ENCODE measurements at regions not wholly inside any gene's neighbourhood (a gene's known extent, or its start where the extent isn't known, plus 50 kb on each side); places are given as distances from the start of the nearest gene placed in this dataset.

DNA sequence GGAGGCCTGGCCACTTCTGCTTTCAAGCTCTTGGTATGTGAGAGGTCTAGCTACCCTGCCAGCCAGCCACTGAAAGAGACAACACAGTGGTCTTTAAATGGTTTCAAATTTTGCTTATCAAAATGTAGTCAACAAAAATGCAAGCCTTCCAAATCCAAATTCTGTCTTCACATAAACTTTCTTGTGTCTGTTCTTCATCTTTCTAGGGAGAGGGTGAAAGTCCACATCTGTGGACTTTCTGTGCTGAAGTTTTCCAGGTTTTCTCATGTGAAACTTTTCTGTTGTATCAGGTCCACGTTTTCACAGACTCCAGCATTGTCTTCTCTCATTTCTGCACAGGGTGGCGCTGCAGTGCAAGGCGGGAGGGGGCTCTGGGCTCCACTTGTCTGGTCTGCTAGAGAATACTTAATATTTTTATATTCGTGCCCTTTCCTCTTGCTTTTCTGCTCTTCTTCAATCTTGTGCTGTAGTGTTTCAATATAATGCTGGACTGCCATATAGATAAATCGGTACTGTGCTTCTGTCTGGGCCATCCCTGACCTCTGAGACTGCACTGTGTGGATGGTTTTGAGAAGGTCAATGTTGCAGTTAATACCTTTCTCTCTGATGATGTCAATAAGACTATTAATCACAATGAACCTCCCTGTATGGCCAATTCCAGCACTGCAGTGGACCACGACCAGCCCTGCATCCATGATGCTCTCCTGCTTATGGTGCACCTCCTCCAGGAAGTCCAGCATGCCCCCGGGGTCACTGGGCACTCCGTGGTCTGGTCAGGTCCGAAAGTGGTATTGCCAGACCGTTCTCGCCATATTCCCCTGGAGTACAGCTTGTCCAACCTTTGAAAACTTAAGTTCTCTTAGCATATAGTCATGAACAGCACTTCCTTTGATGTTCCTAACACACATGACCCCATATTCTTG, 161.6 kb upstream of the TNFAIP3 start:
- Histone ChIP-seq H3K4me2 (ENCODE audit: low read length) (no peak overlapping the region), H3K27me3 (ENCODE audit: insufficient read depth, low read length, poor library complexity) (no peaks in the 10 kb centered on the region), H3K79me2 (ENCODE audit: control insufficient read depth, insufficient read depth, low read length) (no peaks in the 10 kb centered on the region), H3K18ac (ENCODE audit: low read length) (no peak overlapping the region), H3K4me1 (ENCODE audit: control insufficient read depth, low read depth, low read length) (no peaks in the 10 kb centered on the region), H3K56ac (ENCODE audit: low read length) (no peak overlapping the region), H4K8ac (ENCODE audit: low read depth, low read length) (no peak overlapping the region), H2BK15ac (replicated peaks; ENCODE audit: low read depth) (no peak overlapping the region), H3K79me1 (ENCODE audit: low read length) (no peaks in the 10 kb centered on the region), H3K23ac (ENCODE audit: low read length) (no peak overlapping the region), H2BK5ac (ENCODE audit: low read length) (no peak overlapping the region), H3K4me3 (ENCODE audit: low read length) (no peak overlapping the region), H3K27ac (ENCODE audit: low read depth, low read length) (no peak overlapping the region), H4K5ac (ENCODE audit: low read length) (no peak overlapping the region), H3K9ac (ENCODE audit: low read length) (no peak overlapping the region), H3K36me3 (ENCODE audit: control insufficient read depth, insufficient read depth, low read length) (no peaks in the 10 kb centered on the region), H2AK5ac (ENCODE audit: low read length) (no peak overlapping the region), H2BK120ac (ENCODE audit: low read depth, low read length) (no peak overlapping the region), H3K4ac (ENCODE audit: low read depth, low read length) (no peak overlapping the region)
- WGBS (ENCODE audit: extremely low coverage, insufficient coverage, low lambda C conversion rate): no CpG with 5 or more reads among the region's 11 CpGs
- DNase-seq: peak; percentile 49

DNA sequence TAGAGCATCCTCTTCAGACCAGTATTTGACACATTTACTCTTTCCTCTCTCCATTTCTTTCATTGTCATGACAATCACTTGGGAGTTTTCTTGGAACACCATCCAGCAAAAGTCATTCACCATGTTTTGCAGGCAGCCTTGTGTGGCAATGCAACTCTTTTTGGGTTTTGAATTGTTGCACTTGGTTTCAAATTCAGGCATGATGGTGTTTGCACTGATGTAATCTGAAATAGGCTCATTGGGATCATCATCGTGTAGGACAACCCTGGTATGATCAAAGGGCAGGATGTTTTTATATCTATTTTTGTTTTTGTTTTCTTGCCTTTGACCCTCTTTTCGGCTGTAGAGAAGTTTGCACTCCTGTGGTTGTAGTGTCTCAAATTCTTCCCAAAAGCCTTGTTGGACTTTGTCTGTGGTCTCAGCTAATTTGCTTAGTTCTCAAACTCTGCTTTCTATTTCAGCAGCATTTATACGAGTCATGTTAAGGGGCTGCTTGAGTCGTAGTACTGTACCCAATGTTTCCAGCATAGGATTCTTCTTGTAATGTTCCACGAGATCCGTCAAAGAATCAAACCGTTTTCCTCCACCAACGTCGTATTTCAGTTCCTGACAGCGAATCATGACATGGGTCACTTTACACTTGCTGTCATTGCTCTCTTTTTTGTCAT, 160.8 kb upstream of the TNFAIP3 start:
- no peak overlapping the region for H3K27ac ChIP-seq (ENCODE audit: low read depth, low read length)
- H3K23ac ChIP-seq (ENCODE audit: low read length): no peak overlapping the region
- H4K5ac ChIP-seq (ENCODE audit: low read length): no peak overlapping the region
- no peak overlapping the region for H2BK15ac ChIP-seq (replicated peaks; ENCODE audit: low read depth)
- H3K9ac ChIP-seq (ENCODE audit: low read length): no peak overlapping the region
- H4K8ac ChIP-seq (ENCODE audit: low read depth, low read length): no peak overlapping the region
- H3K79me2 ChIP-seq (ENCODE audit: control insufficient read depth, insufficient read depth, low read length): no peaks in the 10 kb centered on the region
- H3K27me3 ChIP-seq (ENCODE audit: insufficient read depth, low read length, poor library complexity): no peaks in the 10 kb centered on the region
- no CpG with 5 or more reads among the region's 10 CpGs for WGBS (ENCODE audit: extremely low coverage, insufficient coverage, low lambda C conversion rate)
- no peak overlapping the region for H2AK5ac ChIP-seq (ENCODE audit: low read length)
- H3K4me2 ChIP-seq (ENCODE audit: low read length): no peak overlapping the region
- H3K36me3 ChIP-seq (ENCODE audit: control insufficient read depth, insufficient read depth, low read length): no peaks in the 10 kb centered on the region
- H3K18ac ChIP-seq (ENCODE audit: low read length): no peak overlapping the region
- H3K79me1 ChIP-seq (ENCODE audit: low read length): no peaks in the 10 kb centered on the region
- H3K56ac ChIP-seq (ENCODE audit: low read length): no peak overlapping the region
- no peak overlapping the region for H3K4me3 ChIP-seq (ENCODE audit: low read length)
- no peaks in the 10 kb centered on the region for H3K4me1 ChIP-seq (ENCODE audit: control insufficient read depth, low read depth, low read length)
- no peak for DNase-seq
- no peak overlapping the region for H2BK120ac ChIP-seq (ENCODE audit: low read depth, low read length)
- no peak overlapping the region for H3K4ac ChIP-seq (ENCODE audit: low read depth, low read length)
- H2BK5ac ChIP-seq (ENCODE audit: low read length): no peak overlapping the region

DNA sequence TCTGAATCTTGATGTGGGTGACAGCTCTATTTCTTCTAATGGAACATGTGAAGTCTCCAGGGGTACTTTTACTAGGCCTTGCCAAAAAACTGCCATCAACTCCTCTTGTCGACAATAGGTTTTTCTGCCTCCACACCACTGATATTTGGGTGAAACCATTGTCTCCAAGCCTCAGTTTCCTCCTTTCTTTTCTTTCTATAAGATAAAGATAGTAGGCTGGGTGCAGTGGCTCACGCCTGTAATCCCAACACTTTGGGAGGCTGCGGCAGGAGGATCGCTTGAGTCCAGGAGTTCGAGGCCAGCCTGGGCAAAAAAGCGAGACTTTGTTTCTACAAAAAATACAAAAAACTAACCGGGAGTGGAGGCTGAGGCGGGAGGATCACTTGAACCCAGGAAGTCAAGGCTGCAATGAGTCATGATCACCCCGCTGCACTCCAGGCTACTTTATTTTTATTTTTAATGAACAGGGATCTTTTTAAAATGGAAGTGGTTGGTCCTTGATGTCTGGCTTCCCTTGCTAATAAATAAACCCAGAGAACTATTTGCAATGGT, 159.9 kb upstream of the TNFAIP3 start:
- no peaks in the 10 kb centered on the region for H3K79me1 ChIP-seq (ENCODE audit: low read length)
- H4K8ac ChIP-seq (ENCODE audit: low read depth, low read length): no peak overlapping the region
- no peak overlapping the region for H3K4me3 ChIP-seq (ENCODE audit: low read length)
- no peak overlapping the region for H3K9ac ChIP-seq (ENCODE audit: low read length)
- no peak overlapping the region for H2BK5ac ChIP-seq (ENCODE audit: low read length)
- H3K4ac ChIP-seq (ENCODE audit: low read depth, low read length): no peak overlapping the region
- DNase-seq: no peak
- H3K23ac ChIP-seq (ENCODE audit: low read length): no peak overlapping the region
- H3K27ac ChIP-seq (ENCODE audit: low read depth, low read length): no peak overlapping the region
- H3K36me3 ChIP-seq (ENCODE audit: control insufficient read depth, insufficient read depth, low read length): no peaks in the 10 kb centered on the region
- H2AK5ac ChIP-seq (ENCODE audit: low read length): no peak overlapping the region
- no peak overlapping the region for H3K56ac ChIP-seq (ENCODE audit: low read length)
- no peaks in the 10 kb centered on the region for H3K4me1 ChIP-seq (ENCODE audit: control insufficient read depth, low read depth, low read length)
- no peaks in the 10 kb centered on the region for H3K27me3 ChIP-seq (ENCODE audit: insufficient read depth, low read length, poor library complexity)
- no peak overlapping the region for H2BK120ac ChIP-seq (ENCODE audit: low read depth, low read length)
- no peak overlapping the region for H4K5ac ChIP-seq (ENCODE audit: low read length)
- no CpG with 5 or more reads among the region's 9 CpGs for WGBS (ENCODE audit: extremely low coverage, insufficient coverage, low lambda C conversion rate)
- H2BK15ac ChIP-seq (replicated peaks; ENCODE audit: low read depth): no peak overlapping the region
- H3K18ac ChIP-seq (ENCODE audit: low read length): no peak overlapping the region
- no peaks in the 10 kb centered on the region for H3K79me2 ChIP-seq (ENCODE audit: control insufficient read depth, insufficient read depth, low read length)
- H3K4me2 ChIP-seq (ENCODE audit: low read length): no peak overlapping the region

DNA sequence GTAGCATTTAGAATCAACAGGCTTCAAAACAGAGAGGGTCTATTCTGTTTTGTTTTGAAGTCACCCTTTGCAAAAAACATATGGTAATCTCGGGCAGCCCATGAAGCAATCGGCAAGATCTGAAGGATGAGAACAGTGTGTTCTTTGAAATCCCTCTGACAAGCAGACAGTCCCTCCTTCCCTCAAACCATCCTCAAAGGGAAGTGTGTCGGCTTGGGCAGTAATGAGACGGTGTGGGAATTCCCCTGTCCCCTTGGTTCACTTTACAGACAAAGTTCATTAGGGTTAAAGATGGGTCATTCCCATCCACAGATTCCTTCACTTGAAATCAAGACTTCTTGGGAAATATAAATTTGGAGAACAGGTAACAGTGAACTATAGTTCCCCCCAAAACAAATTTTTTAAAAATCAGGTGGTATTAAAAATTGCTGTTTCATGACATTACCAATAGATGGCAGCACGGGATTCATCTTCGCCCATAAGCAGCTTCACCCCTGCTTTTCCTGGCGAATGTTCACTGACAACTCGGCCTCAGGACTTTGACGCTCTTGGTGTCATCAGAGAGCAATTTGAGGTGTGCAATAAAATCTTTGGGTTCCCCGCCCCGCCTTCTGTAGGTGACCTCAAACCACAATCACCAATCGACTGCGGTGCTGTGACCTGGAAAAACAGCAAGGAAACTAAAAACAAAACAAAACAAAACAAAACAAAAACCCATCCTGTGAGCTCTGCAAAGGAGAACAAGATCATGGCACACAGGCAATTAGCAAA, 159.3 kb upstream of the TNFAIP3 start:
- Histone ChIP-seq H3K4ac (ENCODE audit: low read depth, low read length) (no peak overlapping the region), H2BK15ac (replicated peaks; ENCODE audit: low read depth) (no peak overlapping the region), H4K8ac (ENCODE audit: low read depth, low read length) (no peak overlapping the region), H2AK5ac (ENCODE audit: low read length) (no peak overlapping the region), H3K4me1 (ENCODE audit: control insufficient read depth, low read depth, low read length) (no peaks in the 10 kb centered on the region), H3K79me2 (ENCODE audit: control insufficient read depth, insufficient read depth, low read length) (no peaks in the 10 kb centered on the region), H3K18ac (ENCODE audit: low read length) (no peak overlapping the region), H3K23ac (ENCODE audit: low read length) (no peak overlapping the region), H4K5ac (ENCODE audit: low read length) (no peak overlapping the region), H3K36me3 (ENCODE audit: control insufficient read depth, insufficient read depth, low read length) (no peaks in the 10 kb centered on the region), H3K4me2 (ENCODE audit: low read length) (no peak overlapping the region), H2BK5ac (ENCODE audit: low read length) (no peak overlapping the region), H3K79me1 (ENCODE audit: low read length) (no peaks in the 10 kb centered on the region), H3K9ac (ENCODE audit: low read length) (no peak overlapping the region), H3K27ac (ENCODE audit: low read depth, low read length) (no peak overlapping the region), H3K56ac (ENCODE audit: low read length) (no peak overlapping the region), H3K27me3 (ENCODE audit: insufficient read depth, low read length, poor library complexity) (no peaks in the 10 kb centered on the region), H3K4me3 (ENCODE audit: low read length) (no peak overlapping the region), H2BK120ac (ENCODE audit: low read depth, low read length) (no peak overlapping the region)
- DNase-seq: peak; percentile 81
- no CpG with 5 or more reads among the region's 13 CpGs for WGBS (ENCODE audit: extremely low coverage, insufficient coverage, low lambda C conversion rate)

DNA sequence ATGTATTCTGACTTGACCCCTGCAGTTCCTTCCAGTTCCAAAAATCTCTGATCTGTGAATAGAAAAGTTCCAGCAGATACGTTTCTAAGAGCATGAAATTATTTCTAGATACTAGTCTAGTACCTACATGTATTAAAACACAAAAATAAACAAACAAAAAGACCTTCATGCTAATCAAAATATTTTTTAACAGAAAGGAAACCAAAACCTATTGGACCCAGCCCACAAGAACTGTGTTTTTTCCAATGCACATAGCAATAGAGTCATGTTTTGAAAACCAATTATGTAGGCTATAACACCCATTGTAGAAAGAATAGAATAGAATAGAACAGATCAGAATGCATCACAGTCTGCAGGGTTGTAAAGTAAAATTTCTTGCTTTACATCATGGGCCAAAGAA, 158.6 kb upstream of the TNFAIP3 start:
- Histone ChIP-seq H3K4me1 (ENCODE audit: control insufficient read depth, low read depth, low read length) (no peaks in the 10 kb centered on the region), H3K4me2 (ENCODE audit: low read length) (no peak overlapping the region), H3K4me3 (ENCODE audit: low read length) (no peak overlapping the region), H3K23ac (ENCODE audit: low read length) (no peak overlapping the region), H2BK5ac (ENCODE audit: low read length) (no peak overlapping the region), H3K18ac (ENCODE audit: low read length) (no peak overlapping the region), H3K79me2 (ENCODE audit: control insufficient read depth, insufficient read depth, low read length) (no peaks in the 10 kb centered on the region), H2AK5ac (ENCODE audit: low read length) (no peak overlapping the region), H4K5ac (ENCODE audit: low read length) (no peak overlapping the region), H3K27me3 (ENCODE audit: insufficient read depth, low read length, poor library complexity) (no peaks in the 10 kb centered on the region), H3K4ac (ENCODE audit: low read depth, low read length) (no peak overlapping the region), H3K27ac (ENCODE audit: low read depth, low read length) (no peak overlapping the region), H3K79me1 (ENCODE audit: low read length) (no peaks in the 10 kb centered on the region), H3K36me3 (ENCODE audit: control insufficient read depth, insufficient read depth, low read length) (no peaks in the 10 kb centered on the region), H2BK15ac (replicated peaks; ENCODE audit: low read depth) (no peak overlapping the region), H3K9ac (ENCODE audit: low read length) (no peak overlapping the region), H3K56ac (ENCODE audit: low read length) (no peak overlapping the region), H2BK120ac (ENCODE audit: low read depth, low read length) (no peak overlapping the region), H4K8ac (ENCODE audit: low read depth, low read length) (no peak overlapping the region)
- no peak for DNase-seq
- WGBS (ENCODE audit: extremely low coverage, insufficient coverage, low lambda C conversion rate): no CpG with 5 or more reads among the region's 1 CpG

Data from mesendoderm (in vitro differentiated cells).